ENCODE measurements at regions not wholly inside any gene's neighbourhood (a gene's known extent, or its start where the extent isn't known, plus 50 kb on each side); places are given as distances from the start of the nearest gene placed in this dataset.

DNA sequence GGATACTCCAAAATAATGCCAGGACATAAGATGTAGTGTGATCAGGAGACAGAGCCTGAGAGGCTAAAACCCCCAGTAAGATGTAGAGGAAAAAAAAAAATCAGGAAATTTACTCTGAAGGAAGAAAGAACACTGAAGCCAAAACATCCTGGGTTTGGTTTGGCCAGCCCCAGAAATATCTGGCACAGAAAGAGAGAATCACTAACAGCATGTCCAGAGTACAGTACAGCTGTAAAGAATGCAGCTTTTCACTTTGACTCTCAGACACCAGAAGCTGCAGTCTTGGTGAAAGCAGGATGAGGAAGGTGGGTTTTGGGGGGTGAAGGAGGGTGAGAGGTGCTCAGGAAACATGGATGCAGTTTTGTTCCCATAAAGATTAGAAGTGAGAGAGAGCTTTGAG lies 1577.7 kb upstream of the ACVR2A start:
- TF ChIP-seq ZNF132 (tag by site-specific recombination; IDR thresholded peaks at IDR 0.05; ENCODE audit: borderline replicate concordance), result no peak
- no peak for TF ChIP-seq ZFP69B (tag by site-specific recombination; IDR thresholded peaks at IDR 0.05)
- no peak for TF ChIP-seq REPIN1 (tag by site-specific recombination; IDR thresholded peaks at IDR 0.05; ENCODE audit: low read depth)
- TF ChIP-seq BCL11A (tag by site-specific recombination; IDR thresholded peaks at IDR 0.05; ENCODE audit: low read depth), result no peak
- TF ChIP-seq PRDM1 (tag by site-specific recombination; IDR thresholded peaks at IDR 0.05), result no peak
- no peak for TF ChIP-seq GFI1B (tag by site-specific recombination; IDR thresholded peaks at IDR 0.05)
- TF ChIP-seq, protein P1, sequence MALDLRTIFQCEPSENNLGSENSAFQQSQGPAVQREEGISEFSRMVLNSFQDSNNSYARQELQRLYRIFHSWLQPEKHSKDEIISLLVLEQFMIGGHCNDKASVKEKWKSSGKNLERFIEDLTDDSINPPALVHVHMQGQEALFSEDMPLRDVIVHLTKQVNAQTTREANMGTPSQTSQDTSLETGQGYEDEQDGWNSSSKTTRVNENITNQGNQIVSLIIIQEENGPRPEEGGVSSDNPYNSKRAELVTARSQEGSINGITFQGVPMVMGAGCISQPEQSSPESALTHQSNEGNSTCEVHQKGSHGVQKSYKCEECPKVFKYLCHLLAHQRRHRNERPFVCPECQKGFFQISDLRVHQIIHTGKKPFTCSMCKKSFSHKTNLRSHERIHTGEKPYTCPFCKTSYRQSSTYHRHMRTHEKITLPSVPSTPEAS (tag by site-specific recombination; IDR thresholded peaks at IDR 0.05), result no peak
- TF ChIP-seq, protein P2, sequence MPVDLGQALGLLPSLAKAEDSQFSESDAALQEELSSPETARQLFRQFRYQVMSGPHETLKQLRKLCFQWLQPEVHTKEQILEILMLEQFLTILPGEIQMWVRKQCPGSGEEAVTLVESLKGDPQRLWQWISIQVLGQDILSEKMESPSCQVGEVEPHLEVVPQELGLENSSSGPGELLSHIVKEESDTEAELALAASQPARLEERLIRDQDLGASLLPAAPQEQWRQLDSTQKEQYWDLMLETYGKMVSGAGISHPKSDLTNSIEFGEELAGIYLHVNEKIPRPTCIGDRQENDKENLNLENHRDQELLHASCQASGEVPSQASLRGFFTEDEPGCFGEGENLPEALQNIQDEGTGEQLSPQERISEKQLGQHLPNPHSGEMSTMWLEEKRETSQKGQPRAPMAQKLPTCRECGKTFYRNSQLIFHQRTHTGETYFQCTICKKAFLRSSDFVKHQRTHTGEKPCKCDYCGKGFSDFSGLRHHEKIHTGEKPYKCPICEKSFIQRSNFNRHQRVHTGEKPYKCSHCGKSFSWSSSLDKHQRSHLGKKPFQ (tag by site-specific recombination; IDR thresholded peaks at IDR 0.05), result no peak
- no peak for TF ChIP-seq SP3 (tag by site-specific recombination; IDR thresholded peaks at IDR 0.05)
- no peak for TF ChIP-seq SP7 (tag by site-specific recombination; IDR thresholded peaks at IDR 0.05)
- H3K4me1 ChIP-seq (ENCODE audit: control insufficient read depth, insufficient read depth, low read length), result no peaks in the 10 kb centered on the region
- H3K4me3 ChIP-seq (ENCODE audit: low read depth, low read length), result no peak overlapping the region
- H3K36me3 ChIP-seq (ENCODE audit: control insufficient read depth in 2 of 2, insufficient read depth in 1 of 2, low read length in 2 of 2), result no peaks in the 10 kb centered on the region
- H3K27ac ChIP-seq (ENCODE audit: extremely low read depth, low read depth, low read length), result no peak overlapping the region
- ChIA-PET CTCF (interaction anchor here (0.6 to 0.7 kb wide), 2 partner anchors 20 to 869 kb away, joined by 3 read pairs; no protein-coding TSS in a partner anchor), POLR2A (no interaction called here)
- H3K9me3 ChIP-seq (ENCODE audit: control insufficient read depth, insufficient read depth, low read depth, low read length), result no peaks in the 10 kb centered on the region; the same call in 1 of the 2 replicates

DNA sequence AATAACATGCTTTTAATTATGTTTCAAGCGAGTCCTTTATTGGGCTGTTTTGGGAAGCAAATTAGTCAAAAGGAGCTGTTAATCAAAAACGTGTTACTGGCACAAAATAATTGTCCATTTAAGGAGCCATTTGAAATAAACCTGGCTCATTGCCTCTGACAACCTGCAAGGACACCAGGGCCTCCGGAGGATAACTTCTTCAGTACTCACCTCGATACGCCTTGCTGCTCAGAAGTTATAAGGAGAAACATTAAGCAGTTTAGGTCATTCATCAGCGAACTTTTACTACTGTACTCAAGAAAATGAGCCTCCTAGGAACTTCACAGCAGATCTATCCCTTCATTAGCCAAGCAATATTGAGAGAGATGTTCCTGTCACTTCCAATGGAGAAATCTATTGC lies 1579.2 kb upstream of the ACVR2A start:
- Histone ChIP-seq H3K27ac (ENCODE audit: extremely low read depth, low read depth, low read length) (no peak overlapping the region), H3K4me1 (ENCODE audit: control insufficient read depth, insufficient read depth, low read length) (no peaks in the 10 kb centered on the region), H3K36me3 (ENCODE audit: control insufficient read depth in 2 of 2, insufficient read depth in 1 of 2, low read length in 2 of 2) (no peaks in the 10 kb centered on the region), H3K9me3 (ENCODE audit: control insufficient read depth, insufficient read depth, low read depth, low read length) (no peaks in the 10 kb centered on the region; the same call in 1 of the 2 replicates), H3K4me3 (ENCODE audit: low read depth, low read length) (no peak overlapping the region)
- CTCF ChIA-PET, result no interaction called here
- POLR2A ChIA-PET, result no interaction called here
- TF ChIP-seq, protein P3, sequence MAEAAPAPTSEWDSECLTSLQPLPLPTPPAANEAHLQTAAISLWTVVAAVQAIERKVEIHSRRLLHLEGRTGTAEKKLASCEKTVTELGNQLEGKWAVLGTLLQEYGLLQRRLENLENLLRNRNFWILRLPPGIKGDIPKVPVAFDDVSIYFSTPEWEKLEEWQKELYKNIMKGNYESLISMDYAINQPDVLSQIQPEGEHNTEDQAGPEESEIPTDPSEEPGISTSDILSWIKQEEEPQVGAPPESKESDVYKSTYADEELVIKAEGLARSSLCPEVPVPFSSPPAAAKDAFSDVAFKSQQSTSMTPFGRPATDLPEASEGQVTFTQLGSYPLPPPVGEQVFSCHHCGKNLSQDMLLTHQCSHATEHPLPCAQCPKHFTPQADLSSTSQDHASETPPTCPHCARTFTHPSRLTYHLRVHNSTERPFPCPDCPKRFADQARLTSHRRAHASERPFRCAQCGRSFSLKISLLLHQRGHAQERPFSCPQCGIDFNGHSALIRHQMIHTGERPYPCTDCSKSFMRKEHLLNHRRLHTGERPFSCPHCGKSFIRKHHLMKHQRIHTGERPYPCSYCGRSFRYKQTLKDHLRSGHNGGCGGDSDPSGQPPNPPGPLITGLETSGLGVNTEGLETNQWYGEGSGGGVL (tag by site-specific recombination; IDR thresholded peaks at IDR 0.05), result no peak
- TF ChIP-seq ZNF600 (tag by site-specific recombination; IDR thresholded peaks at IDR 0.05), result no peak
- no peak for TF ChIP-seq YY1 (tag by site-specific recombination; IDR thresholded peaks at IDR 0.05)
- TF ChIP-seq, protein P4, sequence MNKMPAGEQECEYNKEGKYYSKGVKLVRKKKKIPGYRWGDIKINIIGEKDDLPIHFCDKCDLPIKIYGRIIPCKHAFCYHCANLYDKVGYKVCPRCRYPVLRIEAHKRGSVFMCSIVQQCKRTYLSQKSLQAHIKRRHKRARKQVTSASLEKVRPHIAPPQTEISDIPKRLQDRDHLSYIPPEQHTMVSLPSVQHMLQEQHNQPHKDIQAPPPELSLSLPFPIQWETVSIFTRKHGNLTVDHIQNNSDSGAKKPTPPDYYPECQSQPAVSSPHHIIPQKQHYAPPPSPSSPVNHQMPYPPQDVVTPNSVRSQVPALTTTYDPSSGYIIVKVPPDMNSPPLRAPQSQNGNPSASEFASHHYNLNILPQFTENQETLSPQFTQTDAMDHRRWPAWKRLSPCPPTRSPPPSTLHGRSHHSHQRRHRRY (tag by site-specific recombination; IDR thresholded peaks at IDR 0.05), result no peak
- TF ChIP-seq ZFP41 (tag by site-specific recombination; IDR thresholded peaks at IDR 0.05; ENCODE audit: borderline replicate concordance), result no peak
- no peak for TF ChIP-seq ZNF521 (tag by site-specific recombination; IDR thresholded peaks at IDR 0.05)
- TF ChIP-seq, protein P5, sequence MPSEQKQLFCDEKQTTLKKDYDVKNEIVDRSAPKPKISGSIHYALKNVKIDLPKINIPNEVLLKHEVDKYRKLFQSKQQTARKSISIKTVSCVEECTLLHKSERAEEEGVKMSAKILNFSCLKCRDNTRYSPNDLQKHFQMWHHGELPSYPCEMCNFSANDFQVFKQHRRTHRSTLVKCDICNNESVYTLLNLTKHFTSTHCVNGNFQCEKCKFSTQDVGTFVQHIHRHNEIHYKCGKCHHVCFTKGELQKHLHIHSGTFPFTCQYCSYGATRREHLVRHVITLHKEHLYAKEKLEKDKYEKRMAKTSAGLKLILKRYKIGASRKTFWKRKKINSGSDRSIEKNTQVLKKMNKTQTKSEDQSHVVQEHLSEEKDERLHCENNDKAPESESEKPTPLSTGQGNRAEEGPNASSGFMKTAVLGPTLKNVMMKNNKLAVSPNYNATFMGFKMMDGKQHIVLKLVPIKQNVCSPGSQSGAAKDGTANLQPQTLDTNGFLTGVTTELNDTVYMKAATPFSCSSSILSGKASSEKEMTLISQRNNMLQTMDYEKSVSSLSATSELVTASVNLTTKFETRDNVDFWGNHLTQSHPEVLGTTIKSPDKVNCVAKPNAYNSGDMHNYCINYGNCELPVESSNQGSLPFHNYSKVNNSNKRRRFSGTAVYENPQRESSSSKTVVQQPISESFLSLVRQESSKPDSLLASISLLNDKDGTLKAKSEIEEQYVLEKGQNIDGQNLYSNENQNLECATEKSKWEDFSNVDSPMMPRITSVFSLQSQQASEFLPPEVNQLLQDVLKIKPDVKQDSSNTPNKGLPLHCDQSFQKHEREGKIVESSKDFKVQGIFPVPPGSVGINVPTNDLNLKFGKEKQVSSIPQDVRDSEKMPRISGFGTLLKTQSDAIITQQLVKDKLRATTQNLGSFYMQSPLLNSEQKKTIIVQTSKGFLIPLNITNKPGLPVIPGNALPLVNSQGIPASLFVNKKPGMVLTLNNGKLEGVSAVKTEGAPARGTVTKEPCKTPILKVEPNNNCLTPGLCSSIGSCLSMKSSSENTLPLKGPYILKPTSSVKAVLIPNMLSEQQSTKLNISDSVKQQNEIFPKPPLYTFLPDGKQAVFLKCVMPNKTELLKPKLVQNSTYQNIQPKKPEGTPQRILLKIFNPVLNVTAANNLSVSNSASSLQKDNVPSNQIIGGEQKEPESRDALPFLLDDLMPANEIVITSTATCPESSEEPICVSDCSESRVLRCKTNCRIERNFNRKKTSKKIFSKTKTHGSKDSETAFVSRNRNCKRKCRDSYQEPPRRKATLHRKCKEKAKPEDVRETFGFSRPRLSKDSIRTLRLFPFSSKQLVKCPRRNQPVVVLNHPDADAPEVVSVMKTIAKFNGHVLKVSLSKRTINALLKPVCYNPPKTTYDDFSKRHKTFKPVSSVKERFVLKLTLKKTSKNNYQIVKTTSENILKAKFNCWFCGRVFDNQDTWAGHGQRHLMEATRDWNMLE (tag by site-specific recombination; conservative IDR thresholded peaks at IDR 0.05; ENCODE audit: low read depth), result no peak
- TF ChIP-seq, protein P6, sequence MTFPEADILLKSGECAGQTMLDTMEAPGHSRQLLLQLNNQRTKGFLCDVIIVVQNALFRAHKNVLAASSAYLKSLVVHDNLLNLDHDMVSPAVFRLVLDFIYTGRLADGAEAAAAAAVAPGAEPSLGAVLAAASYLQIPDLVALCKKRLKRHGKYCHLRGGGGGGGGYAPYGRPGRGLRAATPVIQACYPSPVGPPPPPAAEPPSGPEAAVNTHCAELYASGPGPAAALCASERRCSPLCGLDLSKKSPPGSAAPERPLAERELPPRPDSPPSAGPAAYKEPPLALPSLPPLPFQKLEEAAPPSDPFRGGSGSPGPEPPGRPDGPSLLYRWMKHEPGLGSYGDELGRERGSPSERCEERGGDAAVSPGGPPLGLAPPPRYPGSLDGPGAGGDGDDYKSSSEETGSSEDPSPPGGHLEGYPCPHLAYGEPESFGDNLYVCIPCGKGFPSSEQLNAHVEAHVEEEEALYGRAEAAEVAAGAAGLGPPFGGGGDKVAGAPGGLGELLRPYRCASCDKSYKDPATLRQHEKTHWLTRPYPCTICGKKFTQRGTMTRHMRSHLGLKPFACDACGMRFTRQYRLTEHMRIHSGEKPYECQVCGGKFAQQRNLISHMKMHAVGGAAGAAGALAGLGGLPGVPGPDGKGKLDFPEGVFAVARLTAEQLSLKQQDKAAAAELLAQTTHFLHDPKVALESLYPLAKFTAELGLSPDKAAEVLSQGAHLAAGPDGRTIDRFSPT (tag by site-specific recombination; IDR thresholded peaks at IDR 0.05), result no peak
- no peak for TF ChIP-seq KLF7 (tag by site-specific recombination; IDR thresholded peaks at IDR 0.05; ENCODE audit: borderline replicate concordance)
- no peak for TF ChIP-seq ZNF354C (tag by site-specific recombination; IDR thresholded peaks at IDR 0.05; ENCODE audit: borderline replicate concordance, low read depth)
- no peak for TF ChIP-seq OSR2 (tag by site-specific recombination; IDR thresholded peaks at IDR 0.05)
- no peak for TF ChIP-seq ZNF112 (tag by site-specific recombination; IDR thresholded peaks at IDR 0.05)
- TF ChIP-seq ZNF621 (tag by site-specific recombination; IDR thresholded peaks at IDR 0.05), result no peak

All from HEK293 (cell line).